ENCODE measurements at regions not wholly inside any gene's neighbourhood (a gene's known extent, or its start where the extent isn't known, plus 50 kb on each side); places are given as distances from the start of the nearest gene placed in this dataset.

- DNase-seq (ENCODE audit: low spot score), result no peak
These were observed 117.0 kb upstream of the EPHA4 start for GRCh38 chr2:221689140-221689539.

DNA sequence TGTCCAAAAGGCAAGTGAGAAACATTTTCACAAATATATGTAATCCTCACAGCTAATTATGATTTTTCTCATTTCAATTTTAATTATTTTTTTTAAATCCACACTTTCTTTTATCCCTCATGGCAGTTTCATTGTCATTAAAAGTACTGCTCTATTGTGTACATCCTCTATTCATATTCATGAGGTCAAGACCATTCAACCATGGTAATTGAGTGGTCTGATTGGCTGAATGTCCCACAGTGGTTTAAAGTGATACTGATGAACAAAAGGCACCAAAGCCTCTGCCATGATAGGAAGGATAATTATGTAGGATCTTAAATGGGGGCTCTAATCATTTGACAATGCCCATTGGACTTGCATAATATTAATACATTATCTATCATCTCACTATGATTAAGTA is 108.4 kb upstream of the EPHA4 start:
- DNase-seq (ENCODE audit: low spot score), result no peak

DNA sequence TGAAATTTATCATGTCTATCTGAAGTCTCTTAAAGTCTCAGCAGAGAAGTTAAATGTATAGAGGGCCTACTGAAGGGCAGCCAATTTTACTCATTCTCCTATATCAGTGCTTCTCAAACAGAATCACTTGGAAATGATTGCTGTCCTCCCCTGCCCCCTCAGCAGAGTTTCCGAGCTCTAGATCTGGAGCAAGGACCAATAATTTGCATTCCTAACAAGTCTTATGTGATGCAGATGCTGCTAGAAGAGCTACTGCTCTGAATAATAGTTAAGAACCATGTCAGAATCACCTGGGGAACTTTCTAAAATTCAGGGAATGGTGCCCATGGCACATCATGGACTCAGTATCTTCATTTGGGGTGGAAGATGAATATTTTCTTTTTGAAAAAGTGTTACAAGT is 105.6 kb upstream of the EPHA4 start:
- DNase-seq (ENCODE audit: low spot score), result no peak

DNA sequence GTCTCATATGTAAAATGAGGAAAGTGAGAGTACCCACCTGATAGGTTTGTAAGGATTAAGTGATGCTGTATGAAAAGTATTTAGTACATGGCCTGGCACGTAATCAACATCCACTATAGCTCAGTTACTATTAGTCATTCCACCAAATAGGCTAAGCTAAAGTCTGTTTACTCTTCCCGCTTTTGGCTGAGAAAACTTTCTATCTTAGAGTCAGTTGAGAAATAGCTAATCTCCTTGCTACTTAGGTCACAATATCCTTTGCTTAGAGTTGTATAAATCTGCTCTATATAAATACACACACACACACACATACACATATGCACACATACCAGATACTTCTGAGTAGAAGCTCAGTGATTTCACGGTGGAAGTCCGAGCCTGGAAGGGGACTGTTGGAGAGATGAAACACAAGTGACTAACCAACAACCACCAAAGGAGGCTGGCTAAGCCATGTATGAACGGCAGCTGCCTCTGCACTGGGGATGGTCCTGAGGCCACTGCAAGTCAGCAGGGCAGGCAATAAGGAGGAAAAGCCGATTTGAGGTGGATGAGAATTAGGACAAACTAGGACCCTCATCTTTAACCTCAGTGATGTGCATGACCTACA is 104.6 kb upstream of the EPHA4 start:
- no peak for DNase-seq (ENCODE audit: low spot score)

DNA sequence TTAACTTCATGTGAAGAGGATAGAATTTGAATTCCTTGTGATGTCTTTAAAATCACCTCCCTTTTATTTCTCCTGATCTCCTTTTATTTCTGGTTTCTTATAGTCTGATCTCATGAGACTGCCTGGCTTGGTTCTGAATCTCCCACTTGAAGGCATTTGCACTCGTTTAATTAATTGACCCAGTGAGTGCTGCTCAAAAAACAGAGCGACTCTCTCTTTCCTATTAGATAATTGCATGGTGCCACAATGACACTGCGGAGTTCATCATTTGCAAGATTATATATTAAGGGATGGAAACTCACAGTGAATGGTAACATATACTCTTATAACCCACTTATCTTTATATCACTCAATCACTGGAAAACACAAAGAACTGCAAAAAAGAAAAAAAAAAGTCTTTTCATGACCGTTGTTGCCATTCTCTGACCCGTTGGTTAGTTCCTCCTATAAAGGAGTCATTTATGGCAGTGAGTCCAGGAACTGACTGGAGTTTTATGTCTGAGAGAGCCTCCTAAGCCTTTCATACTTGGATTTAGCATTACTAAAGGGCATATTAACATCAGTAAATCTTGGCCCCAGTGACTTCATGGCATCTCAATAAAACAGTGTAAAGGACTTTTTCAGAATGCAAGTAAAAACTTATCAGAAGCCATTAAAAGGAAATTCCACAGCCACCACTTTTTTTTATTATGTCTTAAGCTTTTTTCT is 103.3 kb upstream of the EPHA4 start:
- DNase-seq (ENCODE audit: low spot score), result no peak

DNA sequence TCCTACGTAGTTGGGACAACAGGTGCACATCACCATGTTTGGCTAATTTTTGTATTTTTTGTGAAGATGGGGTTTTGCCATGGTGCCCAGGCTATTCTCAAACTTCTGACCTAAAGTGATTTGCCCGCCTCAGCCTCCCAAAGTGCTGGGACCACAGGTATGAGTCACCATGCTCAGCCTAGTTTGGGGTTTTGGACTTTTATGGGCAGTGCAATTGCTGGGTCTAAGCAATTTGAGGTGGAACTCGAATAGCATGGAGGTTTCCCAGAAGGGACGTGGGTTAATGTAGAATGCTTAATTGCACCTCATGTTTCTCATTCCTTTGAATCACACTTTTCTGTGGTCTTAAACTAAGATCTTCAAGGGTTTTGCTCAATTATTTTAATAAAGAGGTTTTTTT is 102.3 kb upstream of the EPHA4 start:
- DNase-seq (ENCODE audit: low spot score), result no peak

DNA sequence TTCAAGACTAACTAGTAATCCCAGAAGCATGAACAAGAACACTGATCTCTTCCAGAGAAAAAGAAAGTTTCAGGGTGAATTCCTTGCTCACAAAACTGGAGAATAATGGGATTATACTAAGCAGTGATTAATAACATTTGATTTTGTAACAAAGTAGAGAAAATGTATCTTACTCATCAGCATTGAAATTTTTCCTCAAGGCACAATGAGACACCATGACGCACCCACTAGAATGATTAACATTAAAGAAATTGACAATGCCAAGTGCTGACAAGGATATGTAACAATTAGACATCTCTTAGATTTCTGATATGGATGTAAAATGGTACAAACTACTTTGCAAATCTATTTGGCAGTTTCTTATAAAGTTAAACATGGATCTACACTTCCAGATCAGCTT is 101.1 kb upstream of the EPHA4 start:
- no peak for DNase-seq (ENCODE audit: low spot score)

DNA sequence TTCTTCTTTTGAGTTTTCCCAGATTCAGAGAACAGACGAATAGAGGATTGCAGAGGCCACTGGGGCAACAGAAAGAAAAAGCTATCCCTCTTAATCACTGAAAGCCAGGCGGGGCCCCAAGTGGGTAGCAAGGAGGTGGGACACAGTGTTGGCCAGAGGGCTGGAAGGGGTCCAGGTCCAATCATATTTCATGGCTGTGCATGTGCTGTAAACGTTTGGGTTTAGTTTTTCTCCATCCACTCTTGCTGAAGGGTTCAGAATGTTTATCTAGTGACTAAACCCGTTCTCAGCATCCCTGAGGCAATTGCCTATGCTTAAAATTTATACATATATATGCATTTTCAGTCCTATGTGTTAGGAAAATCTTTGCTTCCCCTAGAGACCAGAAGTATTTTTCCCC is 99.4 kb upstream of the EPHA4 start:
- DNase-seq (ENCODE audit: low spot score), result no peak

GRCh38 chr2:221662689-221663391 is 90.7 kb upstream of the EPHA4 start:
- no peak for DNase-seq (ENCODE audit: low spot score)

DNA sequence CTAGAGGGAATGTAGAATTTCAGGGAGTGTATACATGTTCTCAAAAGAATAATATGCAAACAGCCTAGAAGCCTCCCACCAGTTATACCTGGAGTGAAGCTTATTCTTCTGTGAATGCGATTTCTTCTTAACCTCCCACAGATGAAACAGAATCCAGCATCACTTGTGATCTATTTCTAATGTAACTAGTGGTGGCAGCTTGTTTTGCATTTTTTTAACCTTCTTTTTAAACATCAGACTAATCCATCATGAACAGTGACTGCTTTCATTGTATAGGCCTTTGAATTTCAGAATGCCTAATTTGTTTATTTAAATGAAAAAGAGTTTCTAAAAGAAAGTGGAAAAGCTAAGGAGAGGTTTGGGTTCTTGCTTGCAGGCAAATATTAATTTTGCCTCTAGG is 85.7 kb upstream of the EPHA4 start:
- DNase-seq (ENCODE audit: low spot score), result no peak

GRCh38 chr2:221655300-221655699 is 83.2 kb upstream of the EPHA4 start:
- DNase-seq (ENCODE audit: low spot score), result no peak

DNA sequence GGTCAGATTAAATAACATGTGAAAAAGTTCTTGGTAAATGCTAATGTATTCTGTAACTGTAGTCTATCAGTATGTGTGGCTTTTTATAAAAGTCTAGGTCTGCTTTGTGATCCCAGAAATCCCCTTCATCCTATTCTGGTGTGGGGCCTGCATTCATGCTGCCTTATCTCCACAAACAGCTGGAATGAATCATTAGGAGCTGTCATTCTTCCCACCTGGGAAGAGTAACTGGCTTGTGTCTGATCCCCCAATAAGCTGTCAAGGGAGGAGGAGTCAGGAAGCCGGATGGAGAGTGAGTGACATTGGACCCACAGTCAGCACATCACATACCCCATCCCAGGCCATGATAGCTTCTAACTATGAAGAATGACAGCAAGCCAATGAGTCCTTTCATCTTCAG is 81.1 kb upstream of the EPHA4 start:
- DNase-seq (ENCODE audit: low spot score), result no peak

DNA sequence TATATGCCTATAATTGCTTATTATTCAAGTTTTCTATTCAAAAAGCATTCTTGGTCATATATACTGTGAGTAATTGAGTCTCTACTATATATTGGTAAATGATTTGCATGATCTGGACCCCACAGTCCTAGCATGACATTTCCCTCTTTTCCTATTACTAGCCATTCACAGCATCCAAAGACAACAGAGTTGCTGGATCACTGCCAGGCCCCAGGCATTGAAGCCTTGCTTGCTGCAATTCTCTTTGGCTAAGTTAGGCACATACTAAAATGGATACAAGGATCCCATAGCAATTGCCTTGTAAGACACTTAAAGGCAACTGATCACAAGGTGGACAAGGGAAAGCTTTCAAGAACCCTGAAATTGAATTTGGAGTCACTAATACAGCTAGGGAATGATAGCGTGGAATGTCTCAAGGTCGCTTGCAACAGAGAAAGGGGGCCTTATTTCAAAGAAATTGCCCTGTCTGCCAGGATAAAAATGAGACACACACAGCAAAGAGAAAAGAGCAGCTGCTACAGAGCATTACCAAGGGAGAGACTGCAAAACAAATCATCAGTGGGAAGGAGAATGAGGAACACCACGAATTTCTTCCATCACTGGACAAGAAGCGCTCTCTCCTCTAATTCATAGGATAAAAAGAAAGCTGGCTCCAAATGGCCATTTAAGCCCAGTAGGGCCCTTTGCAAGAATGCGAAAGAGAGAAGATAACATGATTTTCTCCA is 77.1 kb upstream of the EPHA4 start:
- no peak for DNase-seq (ENCODE audit: low spot score)

DNA sequence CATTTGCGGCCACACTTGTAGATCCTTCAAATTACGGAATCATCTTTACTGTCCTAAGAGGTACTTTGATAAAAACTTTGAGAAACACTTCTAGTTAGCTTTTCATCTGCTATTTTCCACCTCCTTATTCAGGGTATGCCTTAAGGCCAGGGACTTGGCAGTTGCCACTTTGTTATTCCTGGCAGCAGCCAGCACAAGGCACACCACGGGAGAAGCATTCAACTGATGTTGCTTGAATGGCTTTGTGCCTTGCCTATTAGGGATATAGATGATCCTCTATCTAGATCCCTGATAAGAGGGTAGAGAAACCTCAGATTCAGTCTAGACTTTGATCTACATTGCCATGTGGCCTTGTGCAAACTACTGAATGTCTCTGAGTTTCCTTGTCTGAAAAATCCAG is 70.3 kb upstream of the EPHA4 start:
- no peak for DNase-seq (ENCODE audit: low spot score)

GRCh38 chr2:221641181-221641871 is 69.2 kb upstream of the EPHA4 start:
- no peak for DNase-seq (ENCODE audit: low spot score)

DNA sequence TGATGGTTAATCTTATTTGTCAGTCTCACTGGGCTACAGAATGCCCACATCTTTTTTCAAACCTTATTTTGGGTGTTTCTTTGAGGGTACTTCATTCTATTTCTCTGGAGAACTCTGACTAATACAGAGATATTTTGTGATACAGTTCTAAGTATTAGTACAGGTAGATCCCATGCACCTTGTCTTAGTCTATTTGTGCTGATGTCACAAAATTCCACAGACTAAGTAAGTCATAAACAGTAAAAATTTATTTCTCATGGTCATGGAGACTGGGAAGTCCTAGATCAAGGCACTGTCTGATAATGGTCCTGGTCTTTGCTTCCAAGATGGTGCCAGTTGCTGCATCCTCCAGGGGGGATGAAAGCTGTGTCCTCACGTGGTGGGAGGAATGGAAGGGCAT is 68.6 kb upstream of the EPHA4 start:
- DNase-seq (ENCODE audit: low spot score), result no peak

DNA sequence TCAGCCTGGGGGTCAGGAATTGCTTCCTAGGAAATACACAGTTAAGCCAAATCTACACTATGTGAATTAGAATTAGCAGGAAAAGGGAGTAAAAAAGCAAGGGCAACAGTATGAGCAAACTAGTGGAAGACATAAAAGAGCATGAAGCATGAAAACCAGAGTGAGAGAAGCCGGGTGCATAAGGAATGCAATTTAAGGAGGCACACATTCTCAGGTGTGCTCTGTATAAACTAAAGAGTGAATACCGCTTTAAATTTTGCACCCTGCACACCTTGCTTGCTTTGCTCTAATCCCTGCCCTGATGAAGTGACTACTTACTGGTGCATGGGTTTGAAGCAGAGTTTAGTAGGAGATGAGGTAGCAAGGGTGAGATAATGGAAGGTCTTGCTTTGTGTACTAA is 65.7 kb upstream of the EPHA4 start:
- DNase-seq (ENCODE audit: low spot score), result no peak

GRCh38 chr2:221635949-221636348 is 63.8 kb upstream of the EPHA4 start:
- no peak for DNase-seq (ENCODE audit: low spot score)

- peak; percentile 61 for DNase-seq (ENCODE audit: low spot score)
These were observed 57.4 kb upstream of the EPHA4 start for GRCh38 chr2:221629468-221629867.

DNA sequence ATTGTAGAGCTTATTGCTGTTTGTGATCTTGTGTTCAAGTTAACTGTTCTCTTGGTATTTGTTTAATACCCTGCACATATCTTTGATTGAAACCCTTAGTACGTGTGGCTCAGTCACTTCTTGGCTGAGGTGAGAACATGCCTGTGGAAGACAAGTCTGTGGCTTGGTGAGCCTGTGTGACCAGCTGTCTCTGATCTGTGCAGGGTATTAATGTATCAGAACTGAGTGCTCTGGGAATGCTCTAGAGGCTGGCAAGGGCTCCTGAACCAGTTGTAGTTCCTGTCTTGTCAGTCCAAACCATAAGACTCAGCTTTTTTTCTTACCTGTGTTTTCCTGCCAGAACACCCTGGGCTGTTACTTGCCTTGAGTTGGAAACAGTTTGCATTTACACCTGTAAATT is 52.4 kb upstream of the EPHA4 start:
- DNase-seq (ENCODE audit: low spot score), result no peak

All from AG08396 (cell line).